Aorta (tissue), 5 donors: ENCODE measurements at regions not wholly inside any gene's neighbourhood (a gene's known extent, or its start where the extent isn't known, plus 50 kb on each side); places are given as distances from the start of the nearest gene placed in this dataset.

Experiments
- ATAC-seq: fragments of 200-7000 bp; cut with Tn5 transposase; one replicate; pipeline ENCODE4 v1.9.1; 2022; ENCODE audit warnings: moderate library complexity; ENCODE audit not compliant: low FRiP score
- DNase-seq, 2 donors: peaks; one replicate each; pipeline ENCODE4 v3.0.0-alpha.2; 2020
- H3K27ac ChIP-seq, 2 donors: one replicate each; pipeline ENCODE4 v1.5.1; 2013; ENCODE audit warnings: low read length in 2 of 2, mild to moderate bottlenecking in 2 of 2, moderate library complexity in 2 of 2, control low read depth in 1 of 2, inconsistent platforms in 1 of 2, low read depth in 1 of 2
- H3K27me3 ChIP-seq, 2 donors: one replicate each; pipeline ENCODE4 v1.6.1; 2013; ENCODE audit warnings: control low read depth in 1 of 2, low read length in 1 of 2, mild to moderate bottlenecking in 1 of 2, moderate library complexity in 1 of 2; ENCODE audit not compliant: insufficient read depth in 2 of 2, control insufficient read depth in 1 of 2
- H3K36me3 ChIP-seq, 2 donors: one replicate each; pipeline ENCODE4 v1.6.1; 2013; ENCODE audit warnings: control low read depth in 1 of 2, low read length in 1 of 2, mild to moderate bottlenecking in 1 of 2; ENCODE audit not compliant: insufficient read depth in 2 of 2, control insufficient read depth in 1 of 2
- H3K4me1 ChIP-seq, 2 donors: one replicate each; pipeline ENCODE4 v1.6.1; 2013; ENCODE audit warnings: low read length in 2 of 2, control low read depth in 1 of 2, mild to moderate bottlenecking in 1 of 2, moderate library complexity in 1 of 2; ENCODE audit not compliant: insufficient read depth in 2 of 2, control insufficient read depth in 1 of 2
- H3K4me3 ChIP-seq, 2 donors: one replicate each; pipeline ENCODE4 v1.5.1; 2013; ENCODE audit warnings: low read length in 2 of 2, control low read depth in 1 of 2, mild to moderate bottlenecking in 1 of 2
- H3K9me3 ChIP-seq: one replicate; pipeline ENCODE4 v1.6.1; 2013; ENCODE audit warnings: mild to moderate bottlenecking, low read length; ENCODE audit not compliant: control insufficient read depth
- WGBS, 2 donors: extraction: QIAGEN DNeasy Blood & Tissue Kit; methylation state at CpG; one replicate each; pipeline ENCODE4 v1.1.7; 2013; 5-methylcytosine and 5-hydroxymethylcytosine counted together
- intact Hi-C, 2 donors: fragments of 100-400 bp; cut with DNase I; formaldehyde crosslinking; loops; one replicate each; pipeline versions ENCODE4 v1.14.2 to v1.15.0; 2022
- donor health status: healthy with polysubstance abuse.
- donor health status: Bipolar disorder and iron deficiency.
- donor health status: DM: no; HTN: no; CAD: no.
- donor health status: DM: no; HTN: no; CAD: no.
- donor health status: DM: yes; HTN: yes; CAD: no.

- Histone ChIP-seq H3K27ac (no peak overlapping the region), H3K27me3 (peaks cover 0 to 2% of the 10 kb centered on the region in 2 donors), H3K4me3 (no peak overlapping the region), H3K4me1 (no peaks in the 10 kb centered on the region), H3K9me3 (peaks cover 2% of the 10 kb centered on the region), H3K36me3 (no peaks in the 10 kb centered on the region)
- DNase-seq (no peak), ATAC-seq (no peak)
- intact Hi-C loops, result no loop called here
- 34 to 38% methylated on average over 6 of the region's 6 CpGs for WGBS, 2 donors
Observed at GRCh38 chr11:119918347-119918746, 189.3 kb upstream of the NECTIN1 start.

DNA sequence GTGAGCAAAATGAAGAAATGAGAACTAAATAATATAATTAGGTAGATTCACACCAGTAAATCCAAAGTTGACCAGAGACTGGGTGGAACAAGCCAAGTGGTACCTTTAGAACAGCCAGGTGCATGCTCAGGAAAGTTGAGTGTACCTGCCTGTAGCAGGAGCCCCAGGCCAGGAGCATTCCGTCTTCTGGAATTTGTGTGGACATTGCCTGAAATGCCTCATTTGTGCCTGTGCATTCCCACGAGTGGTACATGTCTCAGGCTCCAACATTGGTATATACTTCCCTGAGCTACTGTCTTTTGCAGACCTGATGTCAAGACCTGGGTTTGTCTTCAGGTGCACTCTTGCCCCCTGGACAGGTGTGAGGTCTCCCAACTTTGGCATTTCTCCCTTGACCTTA, 187.6 kb upstream of the NECTIN1 start:
- intact Hi-C loops, result no loop called here
- Histone ChIP-seq H3K36me3 (no peaks in the 10 kb centered on the region), H3K27me3 (peaks cover 0 to 2% of the 10 kb centered on the region in 2 donors), H3K4me1 (no peaks in the 10 kb centered on the region), H3K4me3 (no peak overlapping the region), H3K27ac (no peak overlapping the region), H3K9me3 (peaks cover 2% of the 10 kb centered on the region)
- ATAC-seq (no peak), DNase-seq (no peak)
- 60 to 66% methylated on average over 2 of the region's 2 CpGs for WGBS, 2 donors

- Histone ChIP-seq H3K36me3 (no peaks in the 10 kb centered on the region), H3K9me3 (peaks cover 2% of the 10 kb centered on the region), H3K27ac (no peak overlapping the region), H3K27me3 (peaks cover 0 to 2% of the 10 kb centered on the region in 2 donors), H3K4me1 (no peaks in the 10 kb centered on the region), H3K4me3 (no peak overlapping the region)
- intact Hi-C loops, result no loop called here
- DNase-seq, result no peak
- 81 to 86% methylated on average over 6 of the region's 6 CpGs for WGBS, 2 donors
- no peak for ATAC-seq
Observed at GRCh38 chr11:119912229-119912628, 183.2 kb upstream of the NECTIN1 start.

DNA sequence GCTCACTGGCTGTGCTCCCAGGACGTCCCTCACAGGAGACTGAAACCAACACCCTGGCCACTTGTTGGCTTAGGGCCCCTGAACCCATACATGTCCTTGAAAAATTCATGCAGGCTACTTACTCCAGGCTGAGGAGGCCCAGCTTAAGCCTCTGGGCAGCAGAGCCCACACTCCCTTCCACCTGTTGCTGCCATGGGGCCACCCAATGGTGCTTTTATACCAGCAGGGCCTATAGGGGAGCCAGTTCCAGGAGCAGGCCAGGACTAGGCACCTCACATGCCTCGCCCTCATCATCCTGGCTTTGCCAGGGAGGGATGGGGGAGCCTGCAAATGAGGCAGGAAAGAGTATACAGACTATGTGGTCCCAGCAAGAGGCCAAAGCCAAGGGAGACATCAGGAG, 181.7 kb upstream of the NECTIN1 start:
- intact Hi-C loops, result no loop called here
- H3K9me3 ChIP-seq, result peaks cover 2% of the 10 kb centered on the region
- ATAC-seq (no peak), DNase-seq (no peak)
- H3K27me3 ChIP-seq, result peaks cover 0 to 2% of the 10 kb centered on the region in 2 donors
- no peaks in the 10 kb centered on the region for H3K36me3 ChIP-seq
- H3K27ac ChIP-seq, result no peak overlapping the region
- 74 to 85% methylated on average over 2 of the region's 2 CpGs for WGBS, 2 donors
- no peak overlapping the region for H3K4me3 ChIP-seq
- no peaks in the 10 kb centered on the region for H3K4me1 ChIP-seq

- H3K36me3 ChIP-seq, result no peaks in the 10 kb centered on the region
- H3K9me3 ChIP-seq, result peaks cover 2% of the 10 kb centered on the region
- no peak overlapping the region for H3K4me3 ChIP-seq
- DNase-seq (no peak), ATAC-seq (no peak)
- H3K27ac ChIP-seq, result no peak overlapping the region
- no peaks in the 10 kb centered on the region for H3K4me1 ChIP-seq
- peaks cover 0 to 2% of the 10 kb centered on the region in 2 donors for H3K27me3 ChIP-seq
- WGBS, 2 donors, result 75 to 77% methylated on average over 4 of the region's 4 CpGs
- intact Hi-C loops, result no loop called here
Observed at GRCh38 chr11:119910051-119910450, 181.1 kb upstream of the NECTIN1 start.

DNA sequence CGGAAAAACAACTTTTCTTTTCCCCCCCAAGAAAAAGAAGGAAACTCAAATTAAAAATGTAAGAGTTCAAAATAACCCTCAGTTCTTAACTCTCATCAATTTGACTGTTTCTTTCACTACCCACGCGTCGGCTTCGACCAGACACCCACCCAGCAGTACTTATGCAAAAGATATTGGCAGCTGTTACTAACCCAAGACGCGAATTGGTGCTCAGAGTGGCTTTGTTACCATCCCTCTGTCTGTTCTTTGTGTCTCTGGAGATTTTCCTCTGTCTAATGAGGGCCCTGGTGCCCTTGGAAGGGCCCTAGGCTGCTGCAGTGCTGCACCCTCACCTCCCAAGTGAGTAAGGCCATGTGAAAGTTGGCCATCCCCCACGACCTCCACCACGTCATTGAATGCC, 180.5 kb upstream of the NECTIN1 start:
- no peaks in the 10 kb centered on the region for H3K27me3 ChIP-seq
- no peak for DNase-seq

GRCh38 chr11:119909077-119909476, 180.1 kb upstream of the NECTIN1 start:
- no peak for DNase-seq
- H3K27ac ChIP-seq, result no peak overlapping the region
- WGBS, 2 donors, result 48 to 49% methylated on average over 2 of the region's 2 CpGs
- no peaks in the 10 kb centered on the region for H3K27me3 ChIP-seq
- no peaks in the 10 kb centered on the region for H3K36me3 ChIP-seq
- no peak overlapping the region for H3K4me3 ChIP-seq
- intact Hi-C loops, result no loop called here
- ATAC-seq, result no peak
- H3K9me3 ChIP-seq, result no peaks in the 10 kb centered on the region
- no peaks in the 10 kb centered on the region for H3K4me1 ChIP-seq

More for the DNA sequence above, 180.5 kb upstream of the NECTIN1 start:
- intact Hi-C loops, result no loop called here
- Histone ChIP-seq H3K4me3 (no peak overlapping the region), H3K4me1 (no peaks in the 10 kb centered on the region), H3K36me3 (no peaks in the 10 kb centered on the region), H3K27ac (no peak overlapping the region), H3K9me3 (no peaks in the 10 kb centered on the region)
- ATAC-seq, result no peak
- WGBS, 2 donors, result 87 to 89% methylated on average over 9 of the region's 9 CpGs

GRCh38 chr11:119908573-119908904, 179.5 kb upstream of the NECTIN1 start:
- no peak for ATAC-seq
- Histone ChIP-seq H3K27ac (no peak overlapping the region), H3K4me1 (no peaks in the 10 kb centered on the region), H3K36me3 (no peaks in the 10 kb centered on the region), H3K27me3 (no peaks in the 10 kb centered on the region), H3K4me3 (no peak overlapping the region), H3K9me3 (no peaks in the 10 kb centered on the region)
- 21 to 28% methylated on average over 6 of the region's 6 CpGs for WGBS, 2 donors
- no peak for DNase-seq
- intact Hi-C loops, result no loop called here

GRCh38 chr11:119907878-119908572, 179.0 kb upstream of the NECTIN1 start:
- Histone ChIP-seq H3K9me3 (no peaks in the 10 kb centered on the region), H3K4me1 (no peaks in the 10 kb centered on the region), H3K27me3 (no peaks in the 10 kb centered on the region), H3K27ac (no peak overlapping the region), H3K4me3 (no peak overlapping the region), H3K36me3 (no peaks in the 10 kb centered on the region)
- ATAC-seq (no peak), DNase-seq (no peak)
- 30% methylated on average over 14 of the region's 14 CpGs for WGBS, 2 donors
- intact Hi-C loops, result no loop called here
